GM10266 (cell line): ENCODE measurements at regions not wholly inside any gene's neighbourhood (a gene's known extent, or its start where the extent isn't known, plus 50 kb on each side); places are given as distances from the start of the nearest gene placed in this dataset.

ENCODE experiments used
- DNase-seq: peaks from one replicate; pipeline ENCODE4 v3.0.0; 2012; ENCODE audit errors: extremely low spot score
- CTCF ChIP-seq: IDR thresholded peaks from 2 replicates; pipeline ENCODE4 v1.5.1; 2012; ENCODE audit warnings: mild to moderate bottlenecking, low read depth; ENCODE audit not compliant: control insufficient read depth, insufficient read depth; ENCODE audit errors: missing control alignments

GRCh38 chr15:38864122-38864521 lies 299.5 kb upstream of the RASGRP1 start:
- no peak for DNase-seq
- no peak for TF ChIP-seq CTCF

- no peak for DNase-seq
- TF ChIP-seq CTCF = no peak
Measured at GRCh38 chr15:38864827-38865581, 300.4 kb upstream of the RASGRP1 start.

- no peak for DNase-seq
- TF ChIP-seq CTCF = no peak
Measured at GRCh38 chr15:38867556-38867955, 302.9 kb upstream of the RASGRP1 start.

- no peak for TF ChIP-seq CTCF
- no peak for DNase-seq
Measured at GRCh38 chr15:38868326-38869114, 303.9 kb upstream of the RASGRP1 start.

- TF ChIP-seq CTCF = no peak
- no peak for DNase-seq
Measured at GRCh38 chr15:38871638-38872037, 307.0 kb upstream of the RASGRP1 start.

GRCh38 chr15:38872732-38873131 lies 308.1 kb upstream of the RASGRP1 start:
- TF ChIP-seq CTCF = no peak
- no peak for DNase-seq

GRCh38 chr15:38873158-38873557 lies 308.5 kb upstream of the RASGRP1 start:
- no peak for DNase-seq

More at GRCh38 chr15:38873158-38873557, 308.5 kb upstream of the RASGRP1 start:
- no peak for TF ChIP-seq CTCF
